ENCODE measurements at regions not wholly inside any gene's neighbourhood (a gene's known extent, or its start where the extent isn't known, plus 50 kb on each side); places are given as distances from the start of the nearest gene placed in this dataset.

DNA sequence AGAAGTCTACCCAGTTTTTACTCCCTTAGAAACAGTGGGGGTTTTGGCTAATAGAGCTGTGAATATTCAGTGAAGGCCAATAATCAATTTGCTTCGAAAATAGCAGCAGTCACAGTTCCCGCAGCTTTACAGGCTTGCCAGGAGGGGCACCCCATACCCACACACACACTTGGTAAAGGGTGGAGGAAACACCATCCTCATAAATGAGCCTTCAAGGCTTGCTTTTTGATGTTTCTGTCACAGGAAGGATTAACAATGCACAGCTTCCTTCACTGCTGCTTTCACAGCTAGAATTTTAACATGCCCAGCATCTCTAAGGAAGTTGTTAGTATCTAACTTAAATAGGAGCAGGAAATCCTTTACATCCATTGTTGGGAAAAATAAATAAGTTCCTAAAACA lies 1247.5 kb upstream of the C9orf72 start:
- no peak for DNase-seq

DNA sequence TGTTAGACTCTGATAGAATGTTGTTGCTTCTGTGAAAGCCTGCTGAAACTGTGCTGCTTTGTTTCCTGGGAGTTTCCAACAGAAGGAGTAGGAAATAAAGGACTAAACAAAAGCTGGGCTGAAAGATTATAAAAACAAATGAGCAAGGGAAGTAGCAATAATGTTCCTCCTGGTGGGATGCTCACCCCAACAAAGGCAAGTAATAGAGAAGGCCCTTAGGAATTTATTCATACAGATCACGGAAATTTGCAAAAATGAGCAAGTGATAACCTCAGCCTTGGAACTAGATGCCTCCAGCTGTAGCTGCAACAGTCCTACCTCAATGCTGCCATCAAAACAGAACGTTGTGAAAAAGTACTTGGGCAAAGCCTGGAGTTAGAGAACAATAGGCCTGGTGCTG lies 1248.0 kb upstream of the C9orf72 start:
- DNase-seq = no peak

GRCh38 chr9:28824432-28824963 lies 1251.2 kb upstream of the C9orf72 start:
- no peak for DNase-seq

DNA sequence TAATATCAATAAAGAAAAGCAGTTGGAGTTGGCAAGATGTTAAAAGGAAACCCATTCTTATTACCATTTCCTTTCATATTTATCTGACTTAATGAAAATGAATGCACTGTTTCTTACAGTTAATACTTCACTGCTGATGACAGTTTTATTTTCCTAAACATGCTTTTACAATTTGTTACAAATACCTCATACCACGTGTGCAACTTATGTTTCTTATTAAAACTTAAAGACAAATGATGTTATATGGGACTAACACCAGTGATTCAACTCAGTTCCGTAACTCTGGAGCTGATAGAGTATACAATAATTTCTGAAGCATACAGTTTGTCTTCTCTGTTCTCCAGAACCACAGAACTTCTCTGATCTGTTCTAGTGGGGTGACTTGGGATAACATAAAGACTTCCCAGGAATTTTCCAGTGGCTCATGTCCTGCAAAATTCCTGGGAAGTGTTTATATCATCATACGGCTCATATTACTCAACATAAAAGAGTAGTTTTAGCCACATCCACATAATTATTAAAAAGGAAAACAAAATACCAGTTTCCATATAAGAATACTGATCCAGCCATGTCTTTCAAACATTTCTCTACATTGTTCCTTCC lies 1259.0 kb upstream of the C9orf72 start:
- DNase-seq = no peak

DNA sequence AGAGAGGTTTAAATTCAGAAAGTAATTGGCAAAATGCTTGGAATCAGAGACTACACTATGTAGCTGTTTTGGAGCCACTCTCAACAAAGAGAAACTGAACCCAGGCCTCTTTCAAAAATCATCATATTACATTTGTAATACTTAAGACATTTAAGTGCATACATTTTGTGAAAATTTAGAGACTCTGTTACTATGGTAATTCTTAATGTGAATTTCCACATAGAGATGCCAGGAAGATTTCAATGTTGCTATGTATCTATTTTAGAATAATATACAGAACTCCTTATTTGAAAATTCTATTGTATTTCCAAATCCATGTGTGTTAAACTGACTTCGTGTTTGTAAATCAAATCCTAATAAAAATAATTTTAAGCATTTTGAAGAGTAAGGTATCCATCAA lies 1260.9 kb upstream of the C9orf72 start:
- no peak for DNase-seq

GRCh38 chr9:28839778-28840430 lies 1266.6 kb upstream of the C9orf72 start:
- DNase-seq = no peak

- no peak for DNase-seq
Observed at GRCh38 chr9:28841775-28842174, 1268.5 kb upstream of the C9orf72 start.

DNA sequence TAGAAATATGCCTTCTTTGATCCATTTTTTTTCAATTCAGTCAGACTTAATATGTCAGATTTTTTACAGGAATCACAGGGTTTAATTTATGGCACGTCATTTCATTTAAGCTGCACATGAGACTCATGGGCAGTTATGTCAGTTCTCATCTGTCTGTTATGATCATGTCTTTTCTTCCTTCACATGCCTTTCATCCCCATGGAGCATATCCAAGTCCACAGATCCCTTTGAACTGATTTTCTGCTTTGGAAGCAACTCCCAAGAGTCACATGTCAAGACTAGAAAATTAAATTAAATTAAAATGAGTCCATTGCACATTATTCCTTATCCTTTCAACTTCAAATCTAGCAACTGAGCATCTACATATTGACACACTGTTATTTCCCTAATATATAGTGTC lies 1274.0 kb upstream of the C9orf72 start:
- no peak for DNase-seq

- DNase-seq = no peak
Observed at GRCh38 chr9:28848671-28849070, 1275.4 kb upstream of the C9orf72 start.

DNA sequence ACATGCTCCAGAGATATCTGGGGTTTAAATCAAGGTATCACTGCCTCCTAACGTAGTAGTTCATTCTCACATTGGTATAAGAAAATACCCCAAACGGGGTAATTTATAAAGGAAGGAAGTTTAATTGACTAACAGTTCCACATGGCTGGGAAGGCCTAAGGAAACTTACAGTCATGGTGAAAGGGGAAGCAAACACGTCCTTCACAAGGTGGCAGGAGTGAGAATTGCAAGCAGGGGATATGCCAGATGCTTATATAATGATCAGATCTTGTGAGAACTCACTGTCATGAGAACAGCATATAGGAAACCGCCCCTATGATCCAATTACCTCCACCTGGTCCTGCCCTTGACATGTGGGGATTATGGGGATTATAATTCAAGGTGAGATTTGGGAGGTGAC lies 1280.2 kb upstream of the C9orf72 start:
- no peak for DNase-seq

DNA sequence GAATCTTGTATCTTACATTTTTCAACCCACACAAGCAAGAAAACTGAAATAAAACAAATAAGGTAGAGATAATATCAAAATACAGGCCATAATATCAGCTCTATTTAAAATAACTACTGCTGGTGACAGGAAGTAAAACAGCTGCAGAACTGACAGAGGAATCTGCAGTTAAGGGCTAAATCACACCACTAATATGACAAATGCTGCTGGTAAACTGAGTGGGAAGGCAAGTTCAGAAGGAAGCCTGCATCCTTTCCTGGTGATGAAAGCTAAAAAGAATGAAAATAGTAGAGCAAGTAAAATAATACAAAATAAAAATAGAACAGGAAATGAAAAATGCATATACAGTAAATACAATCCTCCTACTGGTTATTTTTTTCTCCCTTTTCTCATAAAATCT lies 1293.7 kb upstream of the C9orf72 start:
- DNase-seq = no peak

GRCh38 chr9:28868228-28868990 lies 1295.1 kb upstream of the C9orf72 start:
- no peak for DNase-seq

DNA sequence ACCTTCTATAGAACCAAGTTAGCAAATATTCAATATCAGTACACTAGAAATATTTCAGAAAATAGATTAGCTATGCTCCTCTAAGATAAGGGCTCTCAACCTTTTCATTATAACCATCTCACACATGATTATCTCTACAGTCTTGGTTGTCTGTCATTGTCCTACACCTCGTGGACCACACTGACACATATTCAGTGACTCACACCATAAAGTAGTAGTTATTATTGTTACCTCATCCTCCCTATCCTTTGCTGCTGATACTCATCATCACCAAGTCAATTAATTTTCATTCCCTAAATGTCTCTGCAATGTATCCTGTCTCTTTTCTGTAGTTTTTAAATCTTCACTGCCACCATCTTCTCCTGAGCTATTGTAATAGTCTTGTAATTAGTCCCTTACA lies 1309.2 kb upstream of the C9orf72 start:
- no peak for DNase-seq

DNA sequence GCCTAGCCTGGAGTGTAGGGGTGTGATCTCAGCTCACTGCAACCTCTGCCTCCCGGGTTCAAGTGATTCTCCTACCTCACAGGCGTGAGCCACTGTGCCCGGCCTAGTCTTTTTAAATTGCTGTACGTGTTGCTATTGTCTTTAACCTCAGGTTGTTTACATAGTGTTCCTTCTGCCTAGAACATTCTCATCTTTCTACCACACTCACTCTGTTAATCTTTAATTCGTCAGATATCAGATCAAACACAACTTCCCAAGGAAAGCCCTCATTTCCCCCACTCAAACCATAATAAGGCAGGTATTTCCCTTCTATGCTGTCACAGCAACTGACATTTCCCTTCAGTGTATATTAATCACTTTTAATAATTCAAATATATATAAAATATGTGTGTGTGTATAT lies 1310.0 kb upstream of the C9orf72 start:
- DNase-seq = no peak

- DNase-seq = no peak
Observed at GRCh38 chr9:28887188-28887884, 1314.1 kb upstream of the C9orf72 start.

DNA sequence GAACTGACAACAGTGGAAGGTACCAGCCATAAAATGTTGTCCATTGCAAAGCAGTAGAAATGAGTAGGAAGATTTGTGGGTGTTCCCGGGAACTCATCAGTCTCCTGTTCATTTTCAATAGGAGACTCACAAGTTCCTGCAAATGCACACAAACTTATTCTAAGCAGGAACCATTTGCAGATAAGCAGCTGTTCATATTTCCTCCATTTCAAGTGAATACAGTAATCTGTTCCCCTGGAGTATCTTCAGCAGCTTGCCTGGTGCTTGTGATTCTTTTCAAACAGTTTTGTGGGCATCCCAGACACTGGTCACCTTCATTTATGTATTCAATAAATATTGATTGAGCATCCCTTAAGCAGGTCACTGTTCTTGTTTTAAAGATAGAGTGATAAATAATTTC lies 1315.5 kb upstream of the C9orf72 start:
- DNase-seq = no peak

GRCh38 chr9:28892538-28892937 lies 1319.3 kb upstream of the C9orf72 start:
- no peak for DNase-seq

DNA sequence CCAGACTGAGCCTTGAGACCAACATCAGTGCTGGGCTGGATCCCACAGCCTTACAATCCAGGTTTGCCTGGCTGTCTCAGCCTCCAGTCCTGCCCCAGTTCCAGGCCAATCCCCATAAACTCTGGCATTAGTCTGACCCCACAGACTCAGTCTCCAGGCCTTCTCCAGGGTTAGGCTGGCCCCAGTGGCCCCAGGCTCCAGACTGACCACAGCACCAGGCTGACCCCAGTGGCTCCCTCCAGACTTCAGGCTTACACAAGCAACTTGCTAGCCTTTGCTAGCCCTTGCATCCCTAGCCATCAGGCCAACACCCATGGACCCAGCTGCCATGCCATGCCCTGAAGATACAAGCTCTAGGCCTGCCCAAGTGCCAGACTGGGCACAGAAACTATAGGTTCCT lies 1326.0 kb upstream of the C9orf72 start:
- no peak for DNase-seq

- DNase-seq = no peak
Observed at GRCh38 chr9:28899926-28900325, 1326.6 kb upstream of the C9orf72 start.

- DNase-seq = no peak
Observed at GRCh38 chr9:28900406-28900805, 1327.1 kb upstream of the C9orf72 start.

DNA sequence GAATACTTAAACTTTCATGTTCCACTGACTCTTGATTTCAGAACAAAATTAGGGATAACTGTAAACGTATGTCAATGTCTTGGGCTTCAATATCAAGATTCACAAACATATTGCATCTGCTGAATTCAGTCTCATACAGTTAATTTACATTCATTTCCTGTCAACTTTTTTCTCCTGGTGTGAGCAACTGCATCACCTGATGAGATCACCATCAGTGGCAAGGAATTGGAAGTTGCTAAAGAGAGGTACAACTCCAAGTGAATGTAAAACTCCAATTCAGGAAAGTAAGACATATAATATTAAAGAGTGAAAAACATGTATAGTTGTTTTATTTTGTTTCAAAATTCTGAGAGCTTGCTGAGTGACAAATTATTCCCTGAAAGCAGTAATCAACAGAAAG lies 1336.2 kb upstream of the C9orf72 start:
- no peak for DNase-seq

DNA sequence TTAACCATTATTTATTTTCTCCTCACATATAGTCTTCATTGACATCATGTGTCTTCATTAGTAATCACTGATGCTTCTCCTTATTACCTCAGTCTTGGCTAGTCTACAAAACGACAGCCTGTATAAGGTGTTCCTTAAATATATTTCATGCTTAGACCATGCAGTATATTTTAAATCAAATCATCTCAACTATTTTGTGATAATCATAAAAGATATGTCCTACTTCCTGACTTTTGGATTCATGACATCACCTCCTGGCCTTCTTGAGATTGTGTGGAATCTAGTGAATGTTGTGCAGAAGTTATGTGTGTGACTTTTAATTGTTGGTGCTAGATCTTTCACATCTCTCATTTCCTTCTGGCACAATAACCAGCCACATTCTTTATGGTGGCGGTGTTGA lies 1339.3 kb upstream of the C9orf72 start:
- DNase-seq = no peak
